ENCODE measurements at regions not wholly inside any gene's neighbourhood (a gene's known extent, or its start where the extent isn't known, plus 50 kb on each side); places are given as distances from the start of the nearest gene placed in this dataset.
A peak's percentile ranks its signal among the peaks of the same experiment; 100 is the strongest.

DNA sequence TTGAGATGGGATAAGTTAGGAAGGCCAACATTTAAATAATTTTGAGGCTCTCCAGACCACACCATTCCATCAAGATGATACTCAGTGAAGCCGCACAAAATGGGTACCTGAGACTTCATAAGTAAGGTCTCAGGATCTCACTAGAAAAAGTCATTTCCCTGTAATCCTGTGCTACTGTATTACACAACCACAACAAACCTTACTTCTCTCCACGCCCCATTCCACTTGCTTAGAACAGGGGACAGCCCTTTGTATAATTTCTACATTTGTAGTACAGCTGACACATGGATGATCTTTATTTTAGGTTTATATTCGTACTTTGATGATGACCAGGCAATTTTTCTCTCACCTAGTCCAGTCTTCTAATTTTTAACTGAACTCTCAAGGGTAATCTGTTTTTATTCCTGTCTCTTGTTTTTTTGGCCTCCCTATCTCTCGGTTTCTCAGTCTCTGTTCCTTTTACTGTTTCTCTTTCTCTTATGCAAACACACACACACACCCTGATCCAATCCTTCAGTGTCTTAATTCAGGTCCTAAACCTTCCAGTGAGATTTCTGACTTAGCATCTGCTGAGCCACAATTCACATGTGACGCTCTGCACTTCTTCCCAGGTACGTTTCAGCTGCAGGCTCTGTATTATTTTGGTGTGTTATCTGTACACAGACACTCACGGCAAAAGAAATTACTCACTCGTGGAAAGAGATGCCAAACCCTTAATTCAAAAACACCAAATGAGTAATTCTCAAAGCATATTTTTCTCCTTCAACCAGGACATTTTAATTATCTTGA, 223.2 kb upstream of the THBS1 start:
- in situ Hi-C loops (cut with HindIII; ENCODE audit: low pct_unique_long_range_greater_than_20kb, low sequenced_read_pairs): no loop called here
- Histone ChIP-seq H3K36me3 (ENCODE audit: control insufficient read depth, insufficient read depth, low read length) (no peaks in the 10 kb centered on the region), H3K27me3 (ENCODE audit: control insufficient read depth, insufficient read depth, low read length) (no peaks in the 10 kb centered on the region), H3K4me1 (ENCODE audit: control insufficient read depth, insufficient read depth, low read length) (no peaks in the 10 kb centered on the region), H3K9me3 (ENCODE audit: control insufficient read depth, insufficient read depth, low read depth, low read length) (no peaks in the 10 kb centered on the region), H3K4me3 (ENCODE audit: low read depth in 2 of 2, low read length in 2 of 2) (no peak overlapping the region), H3K27ac (ENCODE audit: low read length) (no peak overlapping the region)
- CTCF ChIA-PET: interaction anchor here (0.6 kb wide), 1 partner anchor 175 kb away, joined by 3 read pairs; no protein-coding TSS in a partner anchor
- no peak for DNase-seq (ENCODE audit: low read depth, low spot score)
- ATAC-seq: no peak
- intact Hi-C loops (cut with micrococcal nuclease; ENCODE audit: unreplicated experiment): loop anchor here (10.0 kb wide), 1 partner anchor 63 kb away; no protein-coding TSS in a partner anchor
- BruUV-seq (replicated peaks): no TSS peak
- no peak for TF ChIP-seq SIN3A (IDR thresholded peaks at IDR 0.05; ENCODE audit: borderline replicate concordance, insufficient read depth, low read depth, low read length)
- TF ChIP-seq POLR2AphosphoS5 (IDR thresholded peaks at IDR 0.05; ENCODE audit: low read depth, low read length): no peak
- TF ChIP-seq, protein P1, sequence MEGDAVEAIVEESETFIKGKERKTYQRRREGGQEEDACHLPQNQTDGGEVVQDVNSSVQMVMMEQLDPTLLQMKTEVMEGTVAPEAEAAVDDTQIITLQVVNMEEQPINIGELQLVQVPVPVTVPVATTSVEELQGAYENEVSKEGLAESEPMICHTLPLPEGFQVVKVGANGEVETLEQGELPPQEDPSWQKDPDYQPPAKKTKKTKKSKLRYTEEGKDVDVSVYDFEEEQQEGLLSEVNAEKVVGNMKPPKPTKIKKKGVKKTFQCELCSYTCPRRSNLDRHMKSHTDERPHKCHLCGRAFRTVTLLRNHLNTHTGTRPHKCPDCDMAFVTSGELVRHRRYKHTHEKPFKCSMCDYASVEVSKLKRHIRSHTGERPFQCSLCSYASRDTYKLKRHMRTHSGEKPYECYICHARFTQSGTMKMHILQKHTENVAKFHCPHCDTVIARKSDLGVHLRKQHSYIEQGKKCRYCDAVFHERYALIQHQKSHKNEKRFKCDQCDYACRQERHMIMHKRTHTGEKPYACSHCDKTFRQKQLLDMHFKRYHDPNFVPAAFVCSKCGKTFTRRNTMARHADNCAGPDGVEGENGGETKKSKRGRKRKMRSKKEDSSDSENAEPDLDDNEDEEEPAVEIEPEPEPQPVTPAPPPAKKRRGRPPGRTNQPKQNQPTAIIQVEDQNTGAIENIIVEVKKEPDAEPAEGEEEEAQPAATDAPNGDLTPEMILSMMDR (IDR thresholded peaks at IDR 0.05): no peak
- no peak for TF ChIP-seq TCF7L2 (IDR thresholded peaks at IDR 0.05; ENCODE audit: low read depth, low read length)
- TF ChIP-seq, protein P2, sequence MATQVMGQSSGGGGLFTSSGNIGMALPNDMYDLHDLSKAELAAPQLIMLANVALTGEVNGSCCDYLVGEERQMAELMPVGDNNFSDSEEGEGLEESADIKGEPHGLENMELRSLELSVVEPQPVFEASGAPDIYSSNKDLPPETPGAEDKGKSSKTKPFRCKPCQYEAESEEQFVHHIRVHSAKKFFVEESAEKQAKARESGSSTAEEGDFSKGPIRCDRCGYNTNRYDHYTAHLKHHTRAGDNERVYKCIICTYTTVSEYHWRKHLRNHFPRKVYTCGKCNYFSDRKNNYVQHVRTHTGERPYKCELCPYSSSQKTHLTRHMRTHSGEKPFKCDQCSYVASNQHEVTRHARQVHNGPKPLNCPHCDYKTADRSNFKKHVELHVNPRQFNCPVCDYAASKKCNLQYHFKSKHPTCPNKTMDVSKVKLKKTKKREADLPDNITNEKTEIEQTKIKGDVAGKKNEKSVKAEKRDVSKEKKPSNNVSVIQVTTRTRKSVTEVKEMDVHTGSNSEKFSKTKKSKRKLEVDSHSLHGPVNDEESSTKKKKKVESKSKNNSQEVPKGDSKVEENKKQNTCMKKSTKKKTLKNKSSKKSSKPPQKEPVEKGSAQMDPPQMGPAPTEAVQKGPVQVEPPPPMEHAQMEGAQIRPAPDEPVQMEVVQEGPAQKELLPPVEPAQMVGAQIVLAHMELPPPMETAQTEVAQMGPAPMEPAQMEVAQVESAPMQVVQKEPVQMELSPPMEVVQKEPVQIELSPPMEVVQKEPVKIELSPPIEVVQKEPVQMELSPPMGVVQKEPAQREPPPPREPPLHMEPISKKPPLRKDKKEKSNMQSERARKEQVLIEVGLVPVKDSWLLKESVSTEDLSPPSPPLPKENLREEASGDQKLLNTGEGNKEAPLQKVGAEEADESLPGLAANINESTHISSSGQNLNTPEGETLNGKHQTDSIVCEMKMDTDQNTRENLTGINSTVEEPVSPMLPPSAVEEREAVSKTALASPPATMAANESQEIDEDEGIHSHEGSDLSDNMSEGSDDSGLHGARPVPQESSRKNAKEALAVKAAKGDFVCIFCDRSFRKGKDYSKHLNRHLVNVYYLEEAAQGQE (IDR thresholded peaks at IDR 0.05; ENCODE audit: insufficient read depth in 1 of 2, low read depth in 2 of 2, low read length in 1 of 2): no peak
- POLR2A ChIA-PET: no interaction called here

DNA sequence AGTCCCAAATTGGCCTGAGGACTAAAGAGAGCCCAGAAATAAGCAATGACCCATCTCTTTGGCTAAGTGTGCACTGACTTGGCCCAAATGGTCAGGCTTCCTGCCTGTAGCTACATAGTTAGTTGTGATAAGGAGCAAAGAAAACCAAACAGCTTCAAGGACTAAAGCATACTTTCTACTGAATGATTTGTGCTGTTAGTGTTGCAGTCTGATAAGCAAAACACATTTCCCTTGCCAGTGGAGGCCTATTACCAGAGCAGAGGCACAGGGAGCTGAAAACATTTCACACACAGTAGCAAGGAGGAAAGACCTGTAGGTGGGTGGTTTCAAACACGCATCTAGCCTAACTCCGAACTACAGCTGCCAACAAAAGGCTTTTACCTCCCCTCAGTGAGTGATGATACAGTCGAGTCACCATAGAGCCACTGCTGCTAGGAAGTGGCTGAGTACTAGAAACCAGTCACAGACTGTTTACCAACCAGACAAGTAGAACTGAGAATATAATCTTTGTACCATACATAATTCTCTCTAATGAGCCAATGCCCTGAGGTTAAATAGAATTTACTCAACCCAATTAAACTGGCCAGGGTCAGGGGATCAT, 222.3 kb upstream of the THBS1 start:
- H3K27ac ChIP-seq (ENCODE audit: low read length): no peak overlapping the region
- ATAC-seq (no peak), DNase-seq (ENCODE audit: low read depth, low spot score) (no peak)
- TF ChIP-seq TCF7L2 (IDR thresholded peaks at IDR 0.05; ENCODE audit: low read depth, low read length) (0 out of 2 replicates have a peak, but pooled peaks have one; percentile 26), POLR2AphosphoS5 (IDR thresholded peaks at IDR 0.05; ENCODE audit: low read depth, low read length) (no peak)
- CTCF ChIA-PET: no interaction called here
- no peaks in the 10 kb centered on the region for H3K4me1 ChIP-seq (ENCODE audit: control insufficient read depth, insufficient read depth, low read length)
- H3K9me3 ChIP-seq (ENCODE audit: control insufficient read depth, insufficient read depth, low read depth, low read length): no peaks in the 10 kb centered on the region
- H3K4me3 ChIP-seq (ENCODE audit: low read depth in 2 of 2, low read length in 2 of 2): no peak overlapping the region
- in situ Hi-C loops (cut with HindIII; ENCODE audit: low pct_unique_long_range_greater_than_20kb, low sequenced_read_pairs): no loop called here
- POLR2A ChIA-PET: no interaction called here
- intact Hi-C loops (cut with micrococcal nuclease; ENCODE audit: unreplicated experiment): loop anchor here (10.0 kb wide), 1 partner anchor 64 kb away; no protein-coding TSS in a partner anchor
- BruUV-seq (replicated peaks): no TSS peak
- H3K36me3 ChIP-seq (ENCODE audit: control insufficient read depth, insufficient read depth, low read length): no peaks in the 10 kb centered on the region
- H3K27me3 ChIP-seq (ENCODE audit: control insufficient read depth, insufficient read depth, low read length): no peaks in the 10 kb centered on the region

DNA sequence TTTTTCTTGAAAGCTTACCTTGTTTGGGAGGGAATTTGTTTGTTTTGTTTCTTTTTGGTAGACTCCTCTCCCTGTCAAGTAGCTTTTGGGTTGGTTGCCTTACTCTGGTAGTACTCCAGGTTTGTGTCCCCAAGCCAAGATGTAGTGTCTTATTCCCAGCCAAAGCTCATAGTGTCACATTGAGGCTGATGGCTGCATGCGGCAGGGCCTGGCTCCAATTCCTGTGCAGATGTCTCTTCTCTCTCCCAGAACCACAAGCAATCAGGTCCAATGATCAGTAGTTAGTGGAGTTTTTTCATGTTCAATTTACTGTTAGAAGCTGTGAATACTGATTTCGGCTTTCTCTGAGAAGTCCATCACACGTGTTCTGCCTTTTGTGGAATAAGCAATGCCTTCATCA, 221.1 kb upstream of the THBS1 start:
- Histone ChIP-seq H3K9me3 (ENCODE audit: control insufficient read depth, insufficient read depth, low read depth, low read length) (no peaks in the 10 kb centered on the region), H3K4me3 (ENCODE audit: low read depth in 2 of 2, low read length in 2 of 2) (no peak overlapping the region), H3K4me1 (ENCODE audit: control insufficient read depth, insufficient read depth, low read length) (no peaks in the 10 kb centered on the region), H3K27me3 (ENCODE audit: control insufficient read depth, insufficient read depth, low read length) (no peaks in the 10 kb centered on the region), H3K36me3 (ENCODE audit: control insufficient read depth, insufficient read depth, low read length) (no peaks in the 10 kb centered on the region), H3K27ac (ENCODE audit: low read length) (no peak overlapping the region)
- no peak for DNase-seq (ENCODE audit: low read depth, low spot score)
- ChIA-PET CTCF (no interaction called here), POLR2A (no interaction called here)
- TF ChIP-seq POLR2AphosphoS5 (IDR thresholded peaks at IDR 0.05; ENCODE audit: low read depth, low read length): no peak
- TF ChIP-seq, protein P2 (IDR thresholded peaks at IDR 0.05; ENCODE audit: insufficient read depth in 1 of 2, low read depth in 2 of 2, low read length in 1 of 2): no peak
- no peak for TF ChIP-seq SIN3A (IDR thresholded peaks at IDR 0.05; ENCODE audit: borderline replicate concordance, insufficient read depth, low read depth, low read length)
- TF ChIP-seq TCF7L2 (IDR thresholded peaks at IDR 0.05; ENCODE audit: low read depth, low read length): no peak
- TF ChIP-seq, protein P1 (IDR thresholded peaks at IDR 0.05): no peak
- intact Hi-C loops (cut with micrococcal nuclease; ENCODE audit: unreplicated experiment): loop anchor here (10.0 kb wide), 1 partner anchor 65 kb away; no protein-coding TSS in a partner anchor
- no peak for ATAC-seq
- in situ Hi-C loops (cut with HindIII; ENCODE audit: low pct_unique_long_range_greater_than_20kb, low sequenced_read_pairs): no loop called here
- no TSS peak for BruUV-seq (replicated peaks)

Data from Panc1 (cell line).